GM12873 (cell line): ENCODE measurements at regions not wholly inside any gene's neighbourhood (a gene's known extent, or its start where the extent isn't known, plus 50 kb on each side); places are given as distances from the start of the nearest gene placed in this dataset.
A peak's percentile ranks its signal among the peaks of the same experiment; 100 is the strongest.

Experiments used
- TF ChIP-seq, protein P1 (sequence below): IDR thresholded peaks from 2 replicates; pipeline ENCODE4 v1.5.1; 2012; ENCODE audit warnings: low read depth, mild to moderate bottlenecking, moderate library complexity, low read length, control low read depth; ENCODE audit not compliant: insufficient read depth; ENCODE audit errors: missing control alignments

GRCh38 chr3:170814822-170815221, 55.2 kb downstream of the RPL22L1 start:
- TF ChIP-seq, protein P1, sequence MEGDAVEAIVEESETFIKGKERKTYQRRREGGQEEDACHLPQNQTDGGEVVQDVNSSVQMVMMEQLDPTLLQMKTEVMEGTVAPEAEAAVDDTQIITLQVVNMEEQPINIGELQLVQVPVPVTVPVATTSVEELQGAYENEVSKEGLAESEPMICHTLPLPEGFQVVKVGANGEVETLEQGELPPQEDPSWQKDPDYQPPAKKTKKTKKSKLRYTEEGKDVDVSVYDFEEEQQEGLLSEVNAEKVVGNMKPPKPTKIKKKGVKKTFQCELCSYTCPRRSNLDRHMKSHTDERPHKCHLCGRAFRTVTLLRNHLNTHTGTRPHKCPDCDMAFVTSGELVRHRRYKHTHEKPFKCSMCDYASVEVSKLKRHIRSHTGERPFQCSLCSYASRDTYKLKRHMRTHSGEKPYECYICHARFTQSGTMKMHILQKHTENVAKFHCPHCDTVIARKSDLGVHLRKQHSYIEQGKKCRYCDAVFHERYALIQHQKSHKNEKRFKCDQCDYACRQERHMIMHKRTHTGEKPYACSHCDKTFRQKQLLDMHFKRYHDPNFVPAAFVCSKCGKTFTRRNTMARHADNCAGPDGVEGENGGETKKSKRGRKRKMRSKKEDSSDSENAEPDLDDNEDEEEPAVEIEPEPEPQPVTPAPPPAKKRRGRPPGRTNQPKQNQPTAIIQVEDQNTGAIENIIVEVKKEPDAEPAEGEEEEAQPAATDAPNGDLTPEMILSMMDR: no peak

- TF ChIP-seq, protein P1: no peak
Observed at GRCh38 chr3:170813266-170813665, 56.7 kb downstream of the RPL22L1 start.

GRCh38 chr3:170811928-170812591, 57.9 kb downstream of the RPL22L1 start:
- TF ChIP-seq, protein P1: peak; percentile 87

- TF ChIP-seq, protein P1: no peak
Observed at GRCh38 chr3:170811515-170811914, 58.5 kb downstream of the RPL22L1 start.

DNA sequence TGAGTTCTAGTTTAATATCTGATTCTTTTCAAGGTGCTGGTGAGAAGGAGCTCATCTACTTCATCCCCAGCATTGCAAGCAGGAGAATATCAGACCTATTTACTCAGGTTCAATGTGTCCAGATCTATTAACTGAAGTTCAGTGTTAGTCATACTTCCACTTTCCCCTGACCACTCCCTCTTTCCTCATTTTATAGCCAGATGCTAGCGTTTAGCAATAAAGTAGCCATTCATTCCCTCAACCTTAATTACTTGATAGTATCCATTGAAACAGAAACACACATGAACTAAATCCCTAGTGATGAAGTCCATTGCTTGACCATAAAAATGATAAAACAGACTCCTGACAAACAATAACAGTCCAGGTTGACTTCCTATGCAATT, 60.0 kb downstream of the RPL22L1 start:
- TF ChIP-seq, protein P1: no peak

DNA sequence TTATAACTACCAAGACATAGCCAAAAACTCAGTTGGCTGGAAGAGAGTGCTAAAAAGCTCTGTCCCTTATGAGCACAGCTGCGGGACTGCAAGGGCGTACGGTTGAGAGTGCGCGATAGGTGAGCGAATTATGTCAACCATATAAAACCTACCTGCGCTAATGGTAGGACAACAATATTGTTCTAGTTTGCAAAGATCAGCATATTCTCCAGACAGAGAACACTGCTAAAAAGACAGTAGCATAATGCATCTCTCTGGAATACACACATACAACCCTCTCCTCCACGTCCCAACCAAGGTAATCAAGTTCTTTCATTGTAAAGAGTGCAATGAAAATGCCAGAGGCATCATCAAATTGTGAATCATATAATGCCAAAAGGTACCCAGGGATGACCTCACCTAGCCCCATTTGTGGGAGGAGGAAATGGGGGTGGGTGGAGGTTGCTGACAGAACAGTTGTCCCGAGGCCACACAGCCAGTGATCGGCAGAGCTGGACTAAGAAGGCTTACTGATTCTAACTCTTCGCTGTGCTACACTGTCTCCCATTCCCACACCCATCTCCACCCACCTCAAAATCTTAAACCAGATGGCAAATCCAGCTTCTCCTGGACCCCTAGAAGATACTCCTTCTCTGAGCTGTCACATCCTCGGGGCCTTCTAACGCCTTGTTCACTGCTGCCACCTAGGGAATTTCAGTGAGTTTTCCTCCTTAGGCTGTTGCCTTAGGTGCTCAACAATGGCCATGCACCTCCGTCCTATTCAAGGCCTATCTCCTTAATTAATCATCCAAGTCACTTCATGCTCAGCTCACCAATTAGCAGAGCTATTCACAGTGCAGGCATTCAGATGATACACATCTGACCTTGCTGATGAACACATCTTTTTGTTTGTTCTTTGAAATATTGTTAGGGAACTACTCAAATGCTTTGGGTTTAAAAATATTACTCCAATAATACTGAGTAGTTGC, 60.7 kb downstream of the RPL22L1 start:
- TF ChIP-seq, protein P1: peak; percentile 65

DNA sequence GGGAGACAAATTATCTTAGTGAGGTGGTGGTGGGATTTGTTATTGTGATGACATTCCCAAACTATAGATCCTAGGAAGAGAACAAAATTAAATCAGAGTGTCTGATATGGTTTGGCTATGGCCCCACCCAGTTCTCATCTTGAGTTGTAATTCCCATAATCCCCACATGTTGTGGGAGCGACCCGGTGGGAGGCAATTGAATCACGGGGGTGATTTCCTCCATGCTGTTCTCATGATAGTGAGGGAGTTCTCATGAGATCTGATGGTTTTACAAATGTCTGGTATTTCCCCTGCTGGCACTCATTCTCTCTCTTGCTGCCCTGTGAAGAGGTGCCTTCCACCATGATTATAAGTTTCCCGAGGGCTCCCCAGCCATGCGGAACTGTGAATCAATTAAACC, 62.0 kb downstream of the RPL22L1 start:
- TF ChIP-seq, protein P1: no peak
